Prostate gland (tissue), 2 donors: ENCODE measurements at regions not wholly inside any gene's neighbourhood (a gene's known extent, or its start where the extent isn't known, plus 50 kb on each side); places are given as distances from the start of the nearest gene placed in this dataset.

Experiments
- DNase-seq: peaks from one replicate; pipeline ENCODE4 v3.0.0-alpha.2; 2019; ENCODE audit warnings: low spot score
- H3K27ac ChIP-seq, 2 donors: fragments of 200-600 bp; sonication (generic); 2 replicates each; pipeline ENCODE4 v1.5.1; 2017 to 2019
- H3K27me3 ChIP-seq: fragments of 200-600 bp; sonication (generic); replicated peaks from 2 replicates; pipeline ENCODE4 v1.5.1; 2019; ENCODE audit not compliant: insufficient read depth
- H3K36me3 ChIP-seq, 2 donors: fragments of 200-600 bp; sonication (generic); 1 replicate in 1 of 2; 2 replicates in 1 of 2; pipeline versions ENCODE4 v1.5.1 to v1.8.1; 2017 to 2019
- H3K4me1 ChIP-seq: fragments of 200-600 bp; sonication (generic); replicated peaks from 2 replicates; pipeline ENCODE4 v1.5.1; 2019
- H3K4me3 ChIP-seq, 2 donors: fragments of 200-600 bp; sonication (generic); 2 replicates each; pipeline ENCODE4 v1.5.1; 2017 to 2019
- H3K9me3 ChIP-seq: fragments of 200-600 bp; sonication (generic); 2 replicates; pipeline ENCODE4 v1.5.1; 2017
- CTCF ChIP-seq, 4 experiments: fragments of 200-600 bp in 2 of 4; fragments of 450-650 bp in 2 of 4; sonication (generic) in 2 of 4; IDR thresholded peaks; 1 replicate in 3 of 4; 2 replicates in 1 of 4; pipeline ENCODE4 v1.5.1; 2016 to 2019; ENCODE audit warnings: antibody characterized with exemption in 4 of 4, mild to moderate bottlenecking in 2 of 4, moderate library complexity in 2 of 4
- POLR2A ChIP-seq: fragments of 450-650 bp; IDR thresholded peaks from one replicate; pipeline ENCODE4 v1.6.1; 2016; ENCODE audit warnings: antibody characterized with exemption, mild to moderate bottlenecking
- POLR2AphosphoS5 ChIP-seq: sonication (generic); formaldehyde crosslinking; IDR thresholded peaks from one replicate; pipeline ENCODE4 v1.6.1; 2017; ENCODE audit warnings: antibody characterized with exemption
- WGBS: methylation state at CpG from one replicate; pipeline ENCODE4 v1.1.5; 2018; 5-methylcytosine and 5-hydroxymethylcytosine counted together
- intact Hi-C: fragments of 100-400 bp; cut with DNase I; formaldehyde crosslinking; loops from one replicate; pipeline ENCODE4 v1.14.2; 2022

GRCh38 chr10:128461991-128462390 lies 335.8 kb upstream of the MKI67 start:
- peaks cover 4% of the 10 kb centered on the region for H3K27me3 ChIP-seq
- no peaks in the 10 kb centered on the region for H3K9me3 ChIP-seq
- H3K4me1 ChIP-seq = no peaks in the 10 kb centered on the region
- intact Hi-C loops = no loop called here
- H3K4me3 ChIP-seq = no peak overlapping the region
- H3K27ac ChIP-seq = no peak overlapping the region
- no peaks in the 10 kb centered on the region for H3K36me3 ChIP-seq
- DNase-seq = no peak
- 89% methylated on average over 6 of the region's 6 CpGs for WGBS
- TF ChIP-seq POLR2AphosphoS5 = no peak
- TF ChIP-seq CTCF (IDR thresholded peaks at IDR 0.05) = no peak
- no peak for TF ChIP-seq POLR2A

DNA sequence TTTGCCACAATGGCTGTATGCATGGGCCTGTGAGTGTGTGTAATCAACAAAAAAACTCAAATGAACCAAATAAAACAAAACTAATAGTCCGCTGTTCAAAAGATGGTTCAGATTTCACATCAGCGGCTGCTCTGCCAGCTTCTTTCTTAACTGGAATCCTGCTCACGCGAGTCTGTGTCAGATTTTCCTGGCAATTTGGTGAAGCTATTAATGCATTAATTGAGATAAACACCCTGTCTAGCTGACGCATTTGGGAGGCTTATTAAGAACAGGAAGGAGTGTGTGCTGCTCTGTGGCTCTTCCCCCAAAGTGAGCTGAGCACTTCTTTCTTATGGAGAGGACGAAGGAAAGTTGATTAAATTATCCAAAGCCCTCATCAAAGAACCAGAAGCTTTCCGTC lies 336.6 kb upstream of the MKI67 start:
- intact Hi-C loops = no loop called here
- TF ChIP-seq POLR2A = no peak
- no peak for TF ChIP-seq POLR2AphosphoS5
- no peak for TF ChIP-seq CTCF (IDR thresholded peaks at IDR 0.05)
- H3K27ac ChIP-seq = no peak overlapping the region
- H3K27me3 ChIP-seq = peaks cover 4% of the 10 kb centered on the region
- H3K4me1 ChIP-seq = no peaks in the 10 kb centered on the region
- DNase-seq = no peak
- WGBS = 23% methylated on average over 7 of the region's 7 CpGs
- no peaks in the 10 kb centered on the region for H3K9me3 ChIP-seq
- H3K4me3 ChIP-seq = no peak overlapping the region
- no peaks in the 10 kb centered on the region for H3K36me3 ChIP-seq

DNA sequence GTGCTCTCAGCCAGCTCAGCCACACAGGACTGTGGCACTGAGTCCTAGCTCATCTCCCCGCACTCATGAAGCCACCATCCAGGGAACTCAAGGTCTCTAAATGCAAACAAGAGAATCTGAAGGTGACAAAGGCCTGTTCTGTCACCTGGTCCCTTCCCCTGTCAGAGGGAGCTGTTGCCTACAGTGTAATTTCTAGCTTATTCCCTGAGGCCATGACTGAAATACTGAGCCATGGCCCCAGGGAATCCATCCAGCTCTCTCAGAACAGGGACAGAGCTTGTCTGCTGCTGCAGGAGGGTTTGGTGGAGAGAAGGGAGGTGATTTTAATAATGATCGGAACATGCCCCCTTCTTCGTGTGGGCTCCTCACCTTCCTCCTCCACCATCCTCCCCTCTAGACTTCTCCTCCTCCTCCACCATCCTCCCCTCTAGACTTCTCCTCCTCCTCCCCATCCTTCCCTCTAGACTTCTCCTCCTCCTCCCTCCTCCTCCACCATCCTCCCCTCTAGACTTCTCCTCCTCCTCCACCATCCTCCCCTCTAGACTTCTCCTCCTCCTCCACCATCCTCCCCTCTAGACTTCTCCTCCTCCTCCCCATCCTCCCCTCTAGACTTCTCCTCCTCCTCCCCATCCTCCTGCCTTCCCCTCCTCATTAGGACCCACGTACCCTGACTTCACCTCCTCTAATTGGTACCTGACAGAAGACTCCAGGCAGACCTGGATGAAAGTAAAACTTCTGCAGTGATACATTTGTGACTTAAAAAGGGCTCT lies 338.0 kb upstream of the MKI67 start:
- intact Hi-C loops = no loop called here
- no peaks in the 10 kb centered on the region for H3K4me1 ChIP-seq
- H3K4me3 ChIP-seq = no peak overlapping the region
- H3K27ac ChIP-seq = no peak overlapping the region
- TF ChIP-seq POLR2A = no peak
- no peak for TF ChIP-seq POLR2AphosphoS5
- no peak for TF ChIP-seq CTCF (IDR thresholded peaks at IDR 0.05)
- no peaks in the 10 kb centered on the region for H3K36me3 ChIP-seq
- DNase-seq = peak; percentile 46
- H3K27me3 ChIP-seq = peaks cover 3% of the 10 kb centered on the region
- 68% methylated on average over 4 of the region's 4 CpGs for WGBS
- H3K9me3 ChIP-seq = no peaks in the 10 kb centered on the region

GRCh38 chr10:128465697-128466096 lies 339.5 kb upstream of the MKI67 start:
- no peak overlapping the region for H3K4me3 ChIP-seq
- WGBS = 83% methylated on average over 10 of the region's 11 CpGs
- intact Hi-C loops = no loop called here
- no peaks in the 10 kb centered on the region for H3K36me3 ChIP-seq
- no peak overlapping the region for H3K27ac ChIP-seq
- H3K27me3 ChIP-seq = peaks cover 2% of the 10 kb centered on the region
- H3K9me3 ChIP-seq = no peaks in the 10 kb centered on the region
- TF ChIP-seq CTCF (IDR thresholded peaks at IDR 0.05) = no peak
- TF ChIP-seq POLR2A = no peak
- TF ChIP-seq POLR2AphosphoS5 = no peak
- no peaks in the 10 kb centered on the region for H3K4me1 ChIP-seq
- no peak for DNase-seq

DNA sequence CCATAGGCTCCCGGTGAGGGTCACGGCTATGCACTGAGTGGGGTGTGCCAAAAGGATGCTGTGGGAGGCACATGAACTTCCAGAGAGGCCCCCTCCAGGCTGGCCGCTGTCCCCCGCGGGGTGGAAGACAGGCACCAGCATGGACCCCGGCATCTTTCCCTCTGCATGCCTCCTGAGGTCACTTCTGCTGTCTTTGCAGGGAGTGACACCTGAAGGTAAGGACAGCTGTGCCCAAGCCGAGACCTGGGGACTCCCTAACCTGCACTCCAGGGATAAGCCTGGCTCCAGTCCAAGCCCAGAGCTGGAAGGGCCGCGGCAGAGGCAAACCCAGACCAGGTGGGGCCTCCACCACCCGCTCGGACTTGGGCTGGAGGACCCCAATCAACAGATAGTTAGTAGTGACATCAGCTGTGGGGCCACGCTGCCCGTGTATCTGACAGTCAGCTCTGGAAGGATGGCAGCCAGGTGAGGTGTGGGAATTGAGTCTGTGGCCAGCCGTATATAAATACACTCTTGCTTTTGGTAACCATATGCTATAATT lies 340.7 kb upstream of the MKI67 start:
- intact Hi-C loops = no loop called here
- TF ChIP-seq CTCF (IDR thresholded peaks at IDR 0.05) (no peak), POLR2AphosphoS5 (no peak), POLR2A (no peak)
- Histone ChIP-seq H3K27me3 (peaks cover 2% of the 10 kb centered on the region), H3K4me3 (no peak overlapping the region), H3K27ac (no peak overlapping the region), H3K9me3 (no peaks in the 10 kb centered on the region), H3K4me1 (no peaks in the 10 kb centered on the region), H3K36me3 (no peaks in the 10 kb centered on the region)
- 89% methylated on average over 14 of the region's 14 CpGs for WGBS
- no peak for DNase-seq
